KOPT-K1 (cell line): ENCODE measurements at regions not wholly inside any gene's neighbourhood (a gene's known extent, or its start where the extent isn't known, plus 50 kb on each side); places are given as distances from the start of the nearest gene placed in this dataset.

Experiments
- H3K27ac ChIP-seq: fragments of 200-600 bp; sonication (generic); 2 replicates; pipeline ENCODE4 v1.5.1; 2016; ENCODE audit warnings: antibody characterized with exemption, mild to moderate bottlenecking, low read depth, low read length; ENCODE audit not compliant: poor library complexity, severe bottlenecking
- H3K36me3 ChIP-seq: fragments of 200-600 bp; sonication (generic); 2 replicates; pipeline ENCODE4 v1.5.1; 2017; ENCODE audit warnings: antibody characterized with exemption, mild to moderate bottlenecking, low read length, moderate library complexity; ENCODE audit not compliant: insufficient read depth
- H3K9me3 ChIP-seq: fragments of 200-600 bp; sonication (generic); 2 replicates; pipeline ENCODE4 v1.5.1; 2017; ENCODE audit warnings: antibody characterized with exemption, low read length, mild to moderate bottlenecking; ENCODE audit not compliant: insufficient read depth, poor library complexity, severe bottlenecking

DNA sequence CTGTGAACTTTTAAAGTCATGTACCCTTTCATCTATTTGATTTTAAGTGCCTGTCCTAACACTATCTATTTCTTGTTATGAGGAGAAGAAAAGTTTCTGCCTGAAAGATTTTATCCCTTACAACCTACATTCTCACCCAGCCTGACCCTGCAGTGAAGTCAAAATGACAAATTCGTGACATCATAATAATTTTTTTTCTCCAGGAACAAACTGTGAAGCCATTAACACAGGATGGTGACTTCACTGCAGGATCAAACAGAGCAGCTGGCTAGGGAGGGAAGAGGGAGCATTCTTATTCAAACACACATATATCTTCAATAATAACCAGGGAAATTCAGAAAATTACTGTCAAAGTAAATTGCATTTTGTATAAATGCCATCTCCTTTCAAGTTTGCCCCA lies 147.8 kb upstream of the PRMT6 start:
- no peaks in the 10 kb centered on the region for H3K9me3 ChIP-seq
- H3K36me3 ChIP-seq, result no peaks in the 10 kb centered on the region
- H3K27ac ChIP-seq, result no peak overlapping the region

GRCh38 chr1:106910798-106911197 lies 145.7 kb upstream of the PRMT6 start:
- Histone ChIP-seq H3K9me3 (no peaks in the 10 kb centered on the region), H3K27ac (no peak overlapping the region), H3K36me3 (no peaks in the 10 kb centered on the region)

GRCh38 chr1:106912131-106912530 lies 144.3 kb upstream of the PRMT6 start:
- H3K9me3 ChIP-seq, result no peaks in the 10 kb centered on the region
- H3K27ac ChIP-seq, result no peak overlapping the region
- no peaks in the 10 kb centered on the region for H3K36me3 ChIP-seq

DNA sequence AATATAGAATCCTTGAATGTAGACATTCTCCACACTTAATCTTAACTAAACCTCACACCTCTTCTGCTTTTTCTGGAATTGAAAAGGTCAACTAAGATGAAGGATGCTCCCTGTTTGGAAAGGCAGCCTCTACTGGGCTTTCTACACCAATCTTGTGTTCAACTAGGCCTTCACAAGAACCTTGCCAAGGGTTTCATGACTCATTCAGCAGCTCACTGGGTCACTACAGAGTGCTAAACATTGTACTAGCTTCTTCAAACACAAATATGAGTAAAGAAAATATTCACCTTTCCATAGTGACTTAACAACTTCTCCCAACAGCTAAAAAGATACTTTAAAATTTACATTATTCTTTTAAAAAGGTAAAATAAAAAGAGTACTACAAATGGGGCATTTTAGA lies 135.3 kb upstream of the PRMT6 start:
- no peaks in the 10 kb centered on the region for H3K36me3 ChIP-seq
- no peaks in the 10 kb centered on the region for H3K9me3 ChIP-seq
- H3K27ac ChIP-seq, result no peak overlapping the region

- H3K9me3 ChIP-seq, result no peaks in the 10 kb centered on the region
- no peaks in the 10 kb centered on the region for H3K36me3 ChIP-seq
- no peak overlapping the region for H3K27ac ChIP-seq
These were observed 132.1 kb upstream of the PRMT6 start for GRCh38 chr1:106924360-106924759.

DNA sequence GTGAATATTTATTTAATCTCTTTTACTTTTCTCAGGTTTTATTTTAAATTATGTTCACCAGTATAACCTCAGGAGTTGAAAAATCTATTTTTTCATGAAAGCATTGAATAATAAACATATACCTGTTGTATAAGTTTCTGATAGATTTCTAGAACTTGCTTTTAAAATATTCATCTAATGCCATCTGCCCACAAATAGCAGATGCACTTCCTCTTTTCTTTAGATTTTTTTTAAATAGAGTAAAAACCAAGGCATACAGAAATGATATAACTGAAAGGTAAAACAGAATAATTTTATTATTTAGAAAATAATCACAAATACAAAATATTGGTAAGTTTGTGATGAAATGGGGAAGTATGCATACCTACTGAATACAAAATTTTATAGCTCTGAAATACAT lies 130.7 kb upstream of the PRMT6 start:
- no peaks in the 10 kb centered on the region for H3K36me3 ChIP-seq
- H3K27ac ChIP-seq, result no peak overlapping the region
- H3K9me3 ChIP-seq, result no peaks in the 10 kb centered on the region

GRCh38 chr1:106926803-106927582 lies 129.5 kb upstream of the PRMT6 start:
- Histone ChIP-seq H3K27ac (no peak overlapping the region), H3K9me3 (no peaks in the 10 kb centered on the region), H3K36me3 (no peaks in the 10 kb centered on the region)

GRCh38 chr1:106937104-106937503 lies 119.4 kb upstream of the PRMT6 start:
- no peaks in the 10 kb centered on the region for H3K9me3 ChIP-seq
- H3K36me3 ChIP-seq, result no peaks in the 10 kb centered on the region
- no peak overlapping the region for H3K27ac ChIP-seq

DNA sequence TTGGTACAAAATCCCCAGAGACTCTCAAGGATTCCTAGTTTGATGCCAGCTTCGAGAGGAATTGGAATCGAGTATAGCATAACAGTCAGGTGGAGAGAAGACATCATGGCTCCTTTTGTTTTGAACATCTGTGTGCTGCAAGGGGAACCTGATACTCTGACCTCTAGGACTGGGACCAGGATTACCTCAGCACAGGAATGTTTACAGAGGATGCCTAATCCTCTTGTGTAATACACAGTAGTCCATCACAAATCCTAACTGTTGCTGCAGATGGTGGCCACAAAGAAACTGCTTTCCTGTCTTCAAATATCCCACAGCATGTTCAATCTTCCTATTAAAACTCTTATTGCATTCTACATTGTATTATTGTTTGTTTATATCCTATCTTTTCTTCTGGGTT lies 111.8 kb upstream of the PRMT6 start:
- H3K9me3 ChIP-seq, result no peaks in the 10 kb centered on the region
- H3K27ac ChIP-seq, result no peak overlapping the region
- H3K36me3 ChIP-seq, result no peaks in the 10 kb centered on the region

DNA sequence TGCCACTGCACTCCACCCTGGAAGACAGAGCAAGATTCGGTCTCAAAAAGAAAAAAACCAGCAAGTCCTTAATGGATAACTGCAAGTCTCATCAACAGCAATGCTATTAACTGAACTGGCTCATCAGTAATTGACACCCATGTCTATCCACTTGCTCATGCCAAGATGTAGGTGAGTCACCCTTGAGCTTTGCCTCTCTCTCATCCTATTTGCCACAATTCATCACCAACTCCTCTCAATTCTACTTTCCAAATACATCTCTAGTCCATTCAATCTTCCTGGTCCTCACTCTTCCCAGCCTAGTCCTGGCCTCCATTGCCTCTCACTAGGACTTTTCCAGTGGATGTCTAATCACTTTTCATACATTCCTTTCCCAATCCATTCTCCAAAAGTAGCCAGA lies 103.7 kb upstream of the PRMT6 start:
- Histone ChIP-seq H3K36me3 (no peaks in the 10 kb centered on the region), H3K27ac (no peak overlapping the region), H3K9me3 (no peaks in the 10 kb centered on the region)

GRCh38 chr1:106954661-106955229 lies 101.7 kb upstream of the PRMT6 start:
- H3K27ac ChIP-seq, result no peak overlapping the region

DNA sequence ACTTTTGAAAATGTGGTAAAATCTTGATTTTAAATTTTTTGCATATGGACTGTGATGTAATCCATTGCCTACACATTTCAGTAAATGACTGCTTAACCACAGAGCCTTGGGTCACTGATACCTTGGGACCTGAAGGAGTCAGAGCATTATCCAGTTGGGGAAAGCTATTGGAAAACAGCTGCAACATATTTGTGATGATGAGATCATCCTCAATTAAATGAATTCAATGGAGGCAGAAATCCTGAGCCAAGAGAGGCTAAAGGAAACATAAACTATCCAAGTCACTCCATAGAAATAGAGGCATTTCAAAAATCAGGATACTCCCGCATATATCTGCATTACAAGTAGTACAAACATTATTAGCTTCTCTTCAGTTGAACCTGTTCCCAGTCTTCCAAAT lies 99.8 kb upstream of the PRMT6 start:
- Histone ChIP-seq H3K27ac (no peak overlapping the region), H3K36me3 (no peaks in the 10 kb centered on the region), H3K9me3 (no peaks in the 10 kb centered on the region)

More at GRCh38 chr1:106954661-106955229, 101.7 kb upstream of the PRMT6 start:
- H3K9me3 ChIP-seq, result no peaks in the 10 kb centered on the region
- no peaks in the 10 kb centered on the region for H3K36me3 ChIP-seq

- Histone ChIP-seq H3K27ac (no peak overlapping the region), H3K9me3 (no peaks in the 10 kb centered on the region), H3K36me3 (no peaks in the 10 kb centered on the region)
These were observed 98.7 kb upstream of the PRMT6 start for GRCh38 chr1:106957795-106958194.

DNA sequence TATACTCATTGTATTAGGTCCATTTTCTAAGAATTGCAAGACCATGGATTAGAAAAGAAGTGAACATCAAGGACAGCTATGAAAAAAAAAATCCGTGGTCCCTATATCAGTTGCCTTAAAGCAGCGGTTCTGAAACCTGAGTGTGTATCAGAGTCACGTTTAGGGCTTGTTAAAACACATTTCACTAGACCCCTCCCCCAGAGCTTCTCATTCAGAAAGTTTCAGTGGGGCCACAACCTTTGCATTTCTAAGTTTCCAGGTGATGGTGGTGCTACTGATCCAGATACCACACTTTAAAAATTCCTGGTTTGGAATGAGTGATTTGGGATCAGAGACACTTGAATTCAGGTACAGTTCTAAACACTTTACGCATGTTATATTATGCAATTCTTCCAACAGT lies 96.1 kb upstream of the PRMT6 start:
- Histone ChIP-seq H3K36me3 (no peaks in the 10 kb centered on the region), H3K27ac (no peak overlapping the region), H3K9me3 (no peaks in the 10 kb centered on the region)

DNA sequence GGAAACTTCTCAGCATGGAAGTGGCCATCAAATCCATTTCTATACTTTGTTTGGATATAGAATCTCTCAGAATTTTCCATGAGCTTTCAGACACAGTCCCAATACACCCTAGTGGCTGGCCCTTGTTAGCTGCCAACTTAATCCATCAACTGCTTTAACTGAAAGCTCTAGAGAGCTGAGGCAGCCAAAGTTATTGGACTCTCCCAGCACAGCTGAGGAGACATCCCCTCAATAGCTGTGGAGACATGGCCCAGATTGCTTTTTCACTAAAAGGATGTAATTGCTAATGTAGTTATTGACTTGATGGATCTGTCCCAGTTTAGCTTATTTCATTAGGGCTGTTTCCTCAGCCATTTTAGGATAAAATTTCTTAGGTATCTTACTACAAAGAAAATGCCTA lies 94.8 kb upstream of the PRMT6 start:
- Histone ChIP-seq H3K27ac (no peak overlapping the region), H3K9me3 (no peaks in the 10 kb centered on the region), H3K36me3 (no peaks in the 10 kb centered on the region)

- Histone ChIP-seq H3K27ac (no peak overlapping the region), H3K36me3 (no peaks in the 10 kb centered on the region), H3K9me3 (no peaks in the 10 kb centered on the region)
These were observed 93.9 kb upstream of the PRMT6 start for GRCh38 chr1:106962591-106962990.
